Thyroid gland (tissue), 4 donors: ENCODE measurements at regions not wholly inside any gene's neighbourhood (a gene's known extent, or its start where the extent isn't known, plus 50 kb on each side); places are given as distances from the start of the nearest gene placed in this dataset.

ENCODE experiments used
- POLR2A ChIP-seq, 2 donors: fragments of 450-650 bp; IDR thresholded peaks; one replicate each; pipeline ENCODE4 v1.6.1; 2017; ENCODE audit warnings: antibody characterized with exemption in 2 of 2, mild to moderate bottlenecking in 2 of 2, moderate library complexity in 1 of 2
- TF ChIP-seq, protein P1 (sequence below), 6 experiments: fragments of 200-600 bp in 3 of 6; fragments of 450-650 bp in 3 of 6; sonication (generic) in 3 of 6; IDR thresholded peaks; one replicate each; pipeline ENCODE4 v1.5.1; 2016 to 2019; ENCODE audit warnings: antibody characterized with exemption in 6 of 6, mild to moderate bottlenecking in 2 of 6, inconsistent platforms in 1 of 6, moderate library complexity in 1 of 6

DNA sequence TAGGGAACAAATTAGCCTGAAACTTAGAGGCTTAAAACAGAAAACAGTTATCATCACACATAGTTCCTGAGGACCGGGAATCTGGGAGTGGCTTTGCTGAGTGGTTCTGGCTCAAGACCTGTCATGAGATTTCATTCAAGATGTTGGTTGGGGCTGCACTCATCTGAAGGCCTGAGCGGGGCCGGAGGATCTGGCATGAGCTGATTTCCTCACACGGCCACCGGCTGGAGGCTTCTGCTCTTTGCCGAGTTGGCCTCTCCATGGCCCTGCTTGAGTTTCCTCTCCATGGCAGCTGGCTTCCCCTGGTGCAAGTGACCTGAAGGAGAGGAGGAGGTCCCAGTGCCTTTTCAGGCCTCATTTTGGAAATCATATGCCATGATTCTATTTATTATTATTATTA lies 128.1 kb downstream of the PAPOLA start:
- TF ChIP-seq, protein P1, sequence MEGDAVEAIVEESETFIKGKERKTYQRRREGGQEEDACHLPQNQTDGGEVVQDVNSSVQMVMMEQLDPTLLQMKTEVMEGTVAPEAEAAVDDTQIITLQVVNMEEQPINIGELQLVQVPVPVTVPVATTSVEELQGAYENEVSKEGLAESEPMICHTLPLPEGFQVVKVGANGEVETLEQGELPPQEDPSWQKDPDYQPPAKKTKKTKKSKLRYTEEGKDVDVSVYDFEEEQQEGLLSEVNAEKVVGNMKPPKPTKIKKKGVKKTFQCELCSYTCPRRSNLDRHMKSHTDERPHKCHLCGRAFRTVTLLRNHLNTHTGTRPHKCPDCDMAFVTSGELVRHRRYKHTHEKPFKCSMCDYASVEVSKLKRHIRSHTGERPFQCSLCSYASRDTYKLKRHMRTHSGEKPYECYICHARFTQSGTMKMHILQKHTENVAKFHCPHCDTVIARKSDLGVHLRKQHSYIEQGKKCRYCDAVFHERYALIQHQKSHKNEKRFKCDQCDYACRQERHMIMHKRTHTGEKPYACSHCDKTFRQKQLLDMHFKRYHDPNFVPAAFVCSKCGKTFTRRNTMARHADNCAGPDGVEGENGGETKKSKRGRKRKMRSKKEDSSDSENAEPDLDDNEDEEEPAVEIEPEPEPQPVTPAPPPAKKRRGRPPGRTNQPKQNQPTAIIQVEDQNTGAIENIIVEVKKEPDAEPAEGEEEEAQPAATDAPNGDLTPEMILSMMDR (IDR thresholded peaks at IDR 0.05), result no peak
- no peak for TF ChIP-seq POLR2A (IDR thresholded peaks at IDR 0.05)
